GM20000 (cell line): ENCODE measurements at regions not wholly inside any gene's neighbourhood (a gene's known extent, or its start where the extent isn't known, plus 50 kb on each side); places are given as distances from the start of the nearest gene placed in this dataset.

Experiments
- DNase-seq: peaks from one replicate; pipeline ENCODE4 v3.0.0; 2012; ENCODE audit warnings: low spot score
- CTCF ChIP-seq: IDR thresholded peaks from 2 replicates; pipeline ENCODE4 v1.5.1; 2012; ENCODE audit warnings: mild to moderate bottlenecking, control low read depth; ENCODE audit errors: extremely low read depth, missing control alignments

- no peak for TF ChIP-seq CTCF
- DNase-seq, result no peak
These were observed 172.0 kb upstream of the B3GAT1 start for GRCh38 chr11:134584001-134584561.

- DNase-seq, result no peak
- no peak for TF ChIP-seq CTCF
These were observed 171.5 kb upstream of the B3GAT1 start for GRCh38 chr11:134583397-134583990.

- no peak for TF ChIP-seq CTCF
- DNase-seq, result no peak
These were observed 170.7 kb upstream of the B3GAT1 start for GRCh38 chr11:134582770-134583095.

GRCh38 chr11:134581966-134582769 lies 170.1 kb upstream of the B3GAT1 start:
- no peak for DNase-seq
- TF ChIP-seq CTCF, result no peak

GRCh38 chr11:134581121-134581626 lies 169.1 kb upstream of the B3GAT1 start:
- no peak for DNase-seq

GRCh38 chr11:134580610-134580975 lies 168.6 kb upstream of the B3GAT1 start:
- no peak for DNase-seq
- no peak for TF ChIP-seq CTCF

More at GRCh38 chr11:134581121-134581626, 169.1 kb upstream of the B3GAT1 start:
- TF ChIP-seq CTCF, result no peak
